ENCODE measurements at regions not wholly inside any gene's neighbourhood (a gene's known extent, or its start where the extent isn't known, plus 50 kb on each side); places are given as distances from the start of the nearest gene placed in this dataset.

DNA sequence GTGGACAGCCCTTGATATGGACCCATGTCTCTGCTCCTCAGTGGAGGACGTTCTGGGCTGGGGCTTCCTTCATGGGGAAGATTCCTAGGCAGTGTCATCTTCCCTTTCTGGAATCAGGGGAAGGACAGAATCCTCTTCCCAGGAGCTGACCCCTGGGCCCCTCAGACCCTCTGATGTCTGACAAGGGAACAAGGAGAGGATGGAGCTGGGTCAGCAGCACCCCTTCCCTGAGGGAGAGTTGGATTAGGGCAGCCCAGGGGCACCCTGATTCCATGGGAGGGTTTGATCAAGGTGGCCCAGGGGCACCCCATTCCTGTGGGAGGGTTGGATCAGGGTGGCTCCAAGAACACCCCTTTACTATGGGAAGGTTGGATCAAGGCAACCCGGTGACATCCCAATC lies 86.5 kb downstream of the ACKR3 start:
- Histone ChIP-seq H3K9me3 (ENCODE audit: control insufficient read depth, low read depth, low read length) (no peaks in the 10 kb centered on the region), H3K36me3 (ENCODE audit: control insufficient read depth, insufficient read depth, low read length) (no peaks in the 10 kb centered on the region), H3K27ac (ENCODE audit: low read length) (no peak overlapping the region), H3K4me1 (ENCODE audit: control insufficient read depth, insufficient read depth, low read length) (no peaks in the 10 kb centered on the region), H3K4me3 (ENCODE audit: low read length) (no peak overlapping the region), H3K27me3 (ENCODE audit: control insufficient read depth, insufficient read depth, low read length) (no peaks in the 10 kb centered on the region)
- WGBS (ENCODE audit: insufficient coverage, low lambda C conversion rate) = no CpG with 5 or more reads among the region's 2 CpGs
- DNase-seq = no peak

DNA sequence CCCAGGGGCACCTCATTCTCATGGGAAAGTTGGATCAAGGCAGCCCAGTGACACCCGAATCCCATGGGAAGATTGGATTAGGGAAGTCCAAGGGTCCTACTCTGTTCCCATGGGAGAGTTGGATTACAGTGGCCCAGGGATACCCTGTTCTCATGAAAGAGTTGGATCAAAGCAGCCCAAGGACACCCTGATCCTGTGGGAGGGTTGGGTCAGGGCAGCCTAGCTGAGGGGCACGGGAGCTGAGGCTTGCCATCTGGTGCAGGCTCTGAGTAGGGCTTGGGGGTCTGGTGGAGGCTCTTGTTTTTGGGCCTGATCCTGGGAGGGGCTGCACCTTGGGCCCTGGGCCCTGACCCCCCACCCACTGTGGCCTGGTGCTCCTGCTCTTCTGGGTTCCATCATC lies 87.1 kb downstream of the ACKR3 start:
- Histone ChIP-seq H3K27me3 (ENCODE audit: control insufficient read depth, insufficient read depth, low read length) (no peaks in the 10 kb centered on the region), H3K36me3 (ENCODE audit: control insufficient read depth, insufficient read depth, low read length) (no peaks in the 10 kb centered on the region), H3K4me3 (ENCODE audit: low read length) (no peak overlapping the region), H3K9me3 (ENCODE audit: control insufficient read depth, low read depth, low read length) (no peaks in the 10 kb centered on the region), H3K27ac (ENCODE audit: low read length) (no peak overlapping the region), H3K4me1 (ENCODE audit: control insufficient read depth, insufficient read depth, low read length) (no peaks in the 10 kb centered on the region)
- no peak for DNase-seq
- no CpG with 5 or more reads among the region's 2 CpGs for WGBS (ENCODE audit: insufficient coverage, low lambda C conversion rate)

DNA sequence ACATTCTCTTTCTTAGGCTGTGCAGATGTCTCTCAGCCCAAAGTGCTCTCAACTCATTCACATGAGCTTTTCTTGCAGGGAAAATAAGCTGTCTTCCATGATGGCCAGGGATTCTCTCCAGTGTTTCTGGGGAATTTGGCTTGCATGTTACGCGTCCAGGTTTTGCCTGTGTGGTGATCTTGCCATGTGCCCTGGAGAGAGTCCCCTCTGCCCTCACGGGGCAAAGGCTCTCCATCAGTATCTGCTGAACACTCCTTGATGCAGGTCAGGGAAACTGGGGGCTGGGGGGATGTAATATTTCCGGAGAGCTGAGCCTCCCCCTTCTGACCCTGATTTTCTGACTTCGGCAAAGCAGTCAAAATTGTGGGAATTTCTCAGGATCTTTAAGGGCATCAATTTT lies 87.6 kb downstream of the ACKR3 start:
- no peak overlapping the region for H3K27ac ChIP-seq (ENCODE audit: low read length)
- no peak for DNase-seq
- no peaks in the 10 kb centered on the region for H3K36me3 ChIP-seq (ENCODE audit: control insufficient read depth, insufficient read depth, low read length)
- H3K9me3 ChIP-seq (ENCODE audit: control insufficient read depth, low read depth, low read length) = no peaks in the 10 kb centered on the region
- H3K4me3 ChIP-seq (ENCODE audit: low read length) = no peak overlapping the region
- no CpG with 5 or more reads among the region's 5 CpGs for WGBS (ENCODE audit: insufficient coverage, low lambda C conversion rate)
- H3K27me3 ChIP-seq (ENCODE audit: control insufficient read depth, insufficient read depth, low read length) = no peaks in the 10 kb centered on the region
- H3K4me1 ChIP-seq (ENCODE audit: control insufficient read depth, insufficient read depth, low read length) = no peaks in the 10 kb centered on the region

DNA sequence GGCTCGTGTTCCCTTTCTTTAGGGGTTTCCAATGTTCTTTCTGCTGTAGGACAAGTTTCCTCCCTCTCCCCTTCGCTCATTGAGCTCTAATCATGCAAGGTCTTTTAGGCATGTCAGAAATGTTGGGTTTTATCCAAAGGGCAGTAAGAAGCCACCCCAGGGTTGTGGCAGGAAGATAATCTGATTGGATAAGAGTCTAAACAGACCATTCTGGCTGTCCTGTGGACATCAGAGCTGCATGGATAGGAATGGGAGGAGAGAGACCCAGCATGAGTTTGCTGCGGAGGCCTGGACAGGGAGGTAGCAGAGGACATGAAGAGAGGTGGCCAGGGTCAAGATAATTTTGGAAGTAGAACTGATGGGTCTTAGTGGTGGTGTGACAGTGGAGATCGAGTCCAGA lies 88.2 kb downstream of the ACKR3 start:
- H3K4me3 ChIP-seq (ENCODE audit: low read length) = no peak overlapping the region
- no peaks in the 10 kb centered on the region for H3K27me3 ChIP-seq (ENCODE audit: control insufficient read depth, insufficient read depth, low read length)
- H3K27ac ChIP-seq (ENCODE audit: low read length) = no peak overlapping the region
- H3K9me3 ChIP-seq (ENCODE audit: control insufficient read depth, low read depth, low read length) = no peaks in the 10 kb centered on the region
- no peaks in the 10 kb centered on the region for H3K4me1 ChIP-seq (ENCODE audit: control insufficient read depth, insufficient read depth, low read length)
- no peaks in the 10 kb centered on the region for H3K36me3 ChIP-seq (ENCODE audit: control insufficient read depth, insufficient read depth, low read length)
- WGBS (ENCODE audit: insufficient coverage, low lambda C conversion rate) = no CpG with 5 or more reads among the region's 4 CpGs
- no peak for DNase-seq

DNA sequence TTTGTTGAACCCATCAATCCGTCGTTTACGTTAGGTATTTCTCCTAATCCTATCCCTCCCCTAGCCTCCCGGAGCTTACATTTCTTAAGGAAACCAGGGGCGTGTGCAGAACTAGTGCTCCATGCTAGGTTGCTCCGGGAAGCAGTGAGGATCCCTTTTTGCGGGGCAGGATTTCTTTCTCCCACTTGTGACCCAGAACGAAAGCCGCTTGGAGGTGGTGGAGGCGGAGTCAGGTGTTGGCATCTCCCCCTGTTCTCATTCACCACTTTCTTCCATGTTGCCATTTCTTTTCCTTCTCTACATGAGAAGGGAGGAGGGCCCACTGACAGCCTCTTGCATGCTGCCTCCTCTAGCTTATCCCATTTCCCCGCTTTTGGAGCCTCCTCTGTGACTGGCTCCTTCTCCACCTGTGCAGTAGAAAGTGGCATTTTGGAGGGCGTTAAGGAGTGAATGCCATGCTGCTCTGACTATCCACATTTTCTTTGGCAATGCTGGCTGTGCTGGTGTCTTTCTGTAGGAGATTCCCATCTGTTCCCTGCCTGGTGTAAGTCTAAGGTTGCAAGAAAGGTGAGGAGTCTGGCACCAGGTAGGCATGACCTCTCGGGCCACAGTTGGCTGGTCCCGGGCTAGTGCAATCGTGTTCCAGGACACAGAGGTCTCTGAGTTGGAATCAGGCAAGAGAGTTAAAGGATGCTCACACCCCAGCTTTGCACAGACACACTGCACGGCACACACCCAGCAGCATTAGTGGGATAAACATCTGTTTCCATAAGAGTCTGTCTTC lies 89.5 kb downstream of the ACKR3 start:
- WGBS (ENCODE audit: insufficient coverage, low lambda C conversion rate) = no CpG with 5 or more reads among the region's 16 CpGs
- H3K4me3 ChIP-seq (ENCODE audit: low read length) = no peak overlapping the region
- no peaks in the 10 kb centered on the region for H3K36me3 ChIP-seq (ENCODE audit: control insufficient read depth, insufficient read depth, low read length)
- DNase-seq = no peak
- H3K4me1 ChIP-seq (ENCODE audit: control insufficient read depth, insufficient read depth, low read length) = no peaks in the 10 kb centered on the region
- H3K27me3 ChIP-seq (ENCODE audit: control insufficient read depth, insufficient read depth, low read length) = no peaks in the 10 kb centered on the region
- no peak overlapping the region for H3K27ac ChIP-seq (ENCODE audit: low read length)
- H3K9me3 ChIP-seq (ENCODE audit: control insufficient read depth, low read depth, low read length) = no peaks in the 10 kb centered on the region

DNA sequence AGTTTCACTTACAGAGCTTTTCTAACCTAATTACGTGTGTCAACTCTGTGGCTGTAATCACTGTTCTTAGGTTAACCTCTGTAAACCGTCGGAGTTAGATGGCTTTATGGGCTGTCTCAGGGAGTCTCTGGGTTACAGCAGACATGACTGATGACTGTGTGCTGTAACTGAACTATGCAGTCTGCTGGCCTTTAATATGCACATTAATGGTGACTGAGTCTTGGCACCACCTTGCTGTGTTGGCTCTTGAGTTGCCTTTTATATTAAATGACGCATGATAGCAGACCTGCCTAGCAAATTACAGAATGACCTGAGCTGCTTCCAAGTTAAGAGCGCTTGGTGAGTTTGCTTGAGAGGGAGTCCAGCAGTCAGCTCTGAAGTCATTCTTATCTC lies 90.1 kb downstream of the ACKR3 start:
- DNase-seq = peak; percentile 31 to 64
- no peaks in the 10 kb centered on the region for H3K4me1 ChIP-seq (ENCODE audit: control insufficient read depth, insufficient read depth, low read length)
- no peak overlapping the region for H3K27ac ChIP-seq (ENCODE audit: low read length)
- no peak overlapping the region for H3K4me3 ChIP-seq (ENCODE audit: low read length)
- no peaks in the 10 kb centered on the region for H3K9me3 ChIP-seq (ENCODE audit: control insufficient read depth, low read depth, low read length)
- H3K27me3 ChIP-seq (ENCODE audit: control insufficient read depth, insufficient read depth, low read length) = no peaks in the 10 kb centered on the region
- H3K36me3 ChIP-seq (ENCODE audit: control insufficient read depth, insufficient read depth, low read length) = no peaks in the 10 kb centered on the region
- 0% methylated on average over 1 of the region's 5 CpGs for WGBS (ENCODE audit: insufficient coverage, low lambda C conversion rate)

DNA sequence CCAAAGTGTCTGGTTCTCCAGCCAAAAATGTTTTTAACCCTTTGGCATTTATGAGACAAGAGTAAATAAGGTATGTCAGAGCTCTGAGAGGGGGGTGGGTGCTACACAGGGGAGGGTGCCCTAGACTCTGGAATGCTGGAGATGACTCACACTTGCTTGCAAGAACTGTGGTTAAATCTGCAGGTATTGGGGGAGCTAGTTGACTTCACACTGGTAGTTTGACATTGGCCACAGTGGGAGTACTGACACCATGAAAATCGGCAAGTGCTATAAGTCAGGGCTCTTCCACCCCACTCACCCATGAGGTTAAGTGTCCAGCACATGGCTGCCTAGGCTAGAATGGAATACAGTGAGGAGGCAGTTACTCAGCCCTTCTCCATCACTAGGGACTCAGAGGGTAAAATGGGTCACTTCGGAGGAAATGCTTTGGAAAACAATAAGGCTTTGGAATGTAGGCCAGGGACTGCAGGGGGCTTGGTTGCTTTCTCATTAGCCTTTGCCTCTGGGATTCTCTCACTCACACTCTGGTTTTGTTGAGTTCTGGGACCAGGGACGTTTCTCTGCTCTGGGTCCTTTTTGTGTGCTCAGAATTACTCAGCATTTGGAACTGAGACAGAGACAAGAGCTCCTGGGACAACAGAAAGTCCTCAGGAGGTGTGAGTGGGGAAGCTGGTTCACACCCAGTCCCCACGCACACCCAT lies 91.6 kb downstream of the ACKR3 start:
- H3K4me1 ChIP-seq (ENCODE audit: control insufficient read depth, insufficient read depth, low read length) = no peaks in the 10 kb centered on the region
- H3K9me3 ChIP-seq (ENCODE audit: control insufficient read depth, low read depth, low read length) = no peaks in the 10 kb centered on the region
- no peak overlapping the region for H3K27ac ChIP-seq (ENCODE audit: low read length)
- no peaks in the 10 kb centered on the region for H3K27me3 ChIP-seq (ENCODE audit: control insufficient read depth, insufficient read depth, low read length)
- WGBS (ENCODE audit: insufficient coverage, low lambda C conversion rate) = no CpG with 5 or more reads among the region's 4 CpGs
- no peak for DNase-seq
- H3K36me3 ChIP-seq (ENCODE audit: control insufficient read depth, insufficient read depth, low read length) = no peaks in the 10 kb centered on the region
- no peak overlapping the region for H3K4me3 ChIP-seq (ENCODE audit: low read length)

DNA sequence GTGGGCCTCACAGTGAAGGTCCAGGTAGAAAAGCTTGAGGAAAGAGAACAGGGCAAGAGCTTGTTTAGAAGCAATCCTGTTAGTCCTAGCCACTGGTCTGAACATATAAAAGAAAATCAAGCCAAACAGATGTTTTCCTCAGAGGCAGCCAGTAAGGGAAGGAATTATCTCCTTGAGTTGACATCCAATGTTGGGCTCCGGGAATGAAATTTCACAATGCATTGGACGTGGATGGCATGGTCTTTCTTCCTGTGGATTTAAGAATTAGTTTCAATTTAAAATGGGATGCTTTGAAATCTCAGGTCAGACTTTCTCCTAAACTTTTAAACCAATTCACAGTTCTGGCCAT lies 92.1 kb downstream of the ACKR3 start:
- Histone ChIP-seq H3K4me3 (ENCODE audit: low read length) (no peak overlapping the region), H3K9me3 (ENCODE audit: control insufficient read depth, low read depth, low read length) (peaks cover 3% of the 10 kb centered on the region), H3K27ac (ENCODE audit: low read length) (no peak overlapping the region), H3K27me3 (ENCODE audit: control insufficient read depth, insufficient read depth, low read length) (no peaks in the 10 kb centered on the region), H3K36me3 (ENCODE audit: control insufficient read depth, insufficient read depth, low read length) (no peaks in the 10 kb centered on the region), H3K4me1 (ENCODE audit: control insufficient read depth, insufficient read depth, low read length) (no peaks in the 10 kb centered on the region)
- WGBS (ENCODE audit: insufficient coverage, low lambda C conversion rate) = 80% methylated on average over 1 of the region's 2 CpGs
- no peak for DNase-seq

DNA sequence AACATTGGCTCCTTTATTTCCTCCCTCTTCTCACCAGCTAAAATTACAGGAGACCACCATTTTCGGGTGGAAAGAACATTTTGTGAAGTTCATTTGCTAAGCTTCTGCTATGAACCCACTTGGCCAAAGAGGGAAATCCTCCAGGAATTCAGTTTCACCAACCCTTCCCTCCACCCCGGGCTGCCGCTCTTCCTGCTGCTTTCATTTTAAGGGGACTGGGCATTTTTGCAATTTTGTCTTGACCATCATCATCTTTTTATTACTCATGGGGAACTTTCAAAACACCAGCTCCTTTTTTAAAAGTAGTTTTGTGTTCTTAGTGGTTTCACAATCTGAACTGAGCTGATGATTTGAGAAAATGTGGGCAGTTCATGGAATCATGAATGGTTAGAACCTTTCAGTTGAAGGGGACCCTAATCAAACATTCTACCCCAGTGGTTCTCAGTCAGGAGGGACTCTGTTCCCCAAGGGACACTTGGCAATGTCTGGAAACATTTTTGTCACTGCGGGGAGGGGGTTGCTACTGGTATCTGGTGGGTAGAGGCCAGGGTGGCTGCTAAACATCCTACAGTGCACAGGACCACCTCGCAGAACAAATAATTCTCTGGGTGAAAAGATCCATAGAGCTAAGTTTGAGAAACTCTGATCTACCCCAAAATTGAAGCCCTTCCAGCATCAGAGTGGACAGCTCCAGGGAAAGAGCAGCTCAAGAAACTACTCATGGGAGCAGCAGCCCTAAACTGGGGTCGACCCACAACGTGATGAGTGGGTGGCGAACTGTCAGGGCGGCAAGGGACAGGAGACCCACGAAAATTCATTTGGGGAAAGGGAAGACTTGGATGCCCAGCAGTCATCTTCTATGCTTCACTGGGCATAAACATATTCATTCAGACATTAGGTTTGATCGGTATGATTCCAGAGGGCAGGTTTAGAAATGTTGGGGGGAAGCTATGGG lies 92.9 kb downstream of the ACKR3 start:
- H3K27ac ChIP-seq (ENCODE audit: low read length) = no peak overlapping the region
- no peaks in the 10 kb centered on the region for H3K4me1 ChIP-seq (ENCODE audit: control insufficient read depth, insufficient read depth, low read length)
- DNase-seq = no peak

DNA sequence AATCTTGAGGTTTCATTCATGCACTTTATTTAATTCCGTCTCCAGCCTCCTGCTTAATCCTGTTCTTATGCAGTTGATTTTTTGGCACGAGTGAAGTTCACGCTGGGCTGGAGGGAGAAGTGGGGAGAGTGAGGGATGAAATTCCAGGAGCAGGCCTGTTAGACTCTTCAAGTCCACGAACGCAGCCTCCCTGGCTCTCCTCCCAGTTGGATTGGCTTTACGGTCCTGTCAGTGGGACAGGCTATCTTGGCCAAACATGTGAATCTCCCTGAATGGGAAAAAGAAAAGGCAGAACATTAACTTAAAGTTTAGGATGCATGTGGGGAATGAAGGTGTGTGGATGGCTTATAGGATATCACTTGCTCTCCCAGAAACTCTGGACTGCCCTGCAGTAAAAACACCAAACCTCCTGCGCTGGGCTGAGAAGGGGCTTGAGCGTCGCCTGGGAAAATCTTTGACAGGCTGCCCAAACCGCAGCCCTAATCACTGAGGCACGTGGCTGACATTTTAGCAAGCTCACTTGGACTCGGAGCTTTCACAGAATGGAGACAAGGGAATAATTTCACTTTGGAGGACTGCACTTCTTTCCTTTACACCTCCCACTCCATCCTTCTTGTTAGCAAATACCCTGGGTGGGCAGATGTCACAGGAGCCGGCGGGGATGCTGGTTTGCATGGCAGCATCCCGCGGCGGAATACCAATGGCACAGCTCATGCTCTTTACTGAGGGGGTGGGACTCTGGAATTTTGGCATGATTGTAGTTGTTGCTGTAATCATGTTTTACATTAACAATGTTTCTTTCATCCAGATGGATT lies 93.9 kb downstream of the ACKR3 start:
- no peaks in the 10 kb centered on the region for H3K36me3 ChIP-seq (ENCODE audit: control insufficient read depth, insufficient read depth, low read length)
- peak in 1 of 2 donors; percentile 20 for DNase-seq
- H3K9me3 ChIP-seq (ENCODE audit: control insufficient read depth, low read depth, low read length) = peaks cover 5% of the 10 kb centered on the region
- no peaks in the 10 kb centered on the region for H3K27me3 ChIP-seq (ENCODE audit: control insufficient read depth, insufficient read depth, low read length)
- no peaks in the 10 kb centered on the region for H3K4me1 ChIP-seq (ENCODE audit: control insufficient read depth, insufficient read depth, low read length)
- WGBS (ENCODE audit: insufficient coverage, low lambda C conversion rate) = 83% methylated on average over 1 of the region's 17 CpGs
- H3K27ac ChIP-seq (ENCODE audit: low read length) = no peak overlapping the region
- H3K4me3 ChIP-seq (ENCODE audit: low read length) = no peak overlapping the region

More for the DNA sequence above, 92.9 kb downstream of the ACKR3 start:
- Histone ChIP-seq H3K27me3 (ENCODE audit: control insufficient read depth, insufficient read depth, low read length) (no peaks in the 10 kb centered on the region), H3K36me3 (ENCODE audit: control insufficient read depth, insufficient read depth, low read length) (no peaks in the 10 kb centered on the region), H3K9me3 (ENCODE audit: control insufficient read depth, low read depth, low read length) (peaks cover 5% of the 10 kb centered on the region), H3K4me3 (ENCODE audit: low read length) (no peak overlapping the region)
- WGBS (ENCODE audit: insufficient coverage, low lambda C conversion rate) = no CpG with 5 or more reads among the region's 11 CpGs
